Right lobe of liver (tissue), 6 donors: ENCODE measurements at regions not wholly inside any gene's neighbourhood (a gene's known extent, or its start where the extent isn't known, plus 50 kb on each side); places are given as distances from the start of the nearest gene placed in this dataset.

Source experiments
- ATAC-seq, 4 donors: fragments of 200-7000 bp; cut with Tn5 transposase; one replicate each; pipeline ENCODE4 v1.9.1; 2020; ENCODE audit warnings: mild to moderate bottlenecking in 4 of 4, moderate library complexity in 4 of 4
- DNase-seq, 3 donors: peaks; one replicate each; pipeline ENCODE4 v3.0.0-alpha.2; 2020
- H3K27ac ChIP-seq, 3 donors: fragments of 200-600 bp; one replicate each; pipeline ENCODE4 v1.8.0; 2022
- H3K27me3 ChIP-seq, 2 donors: fragments of 200-600 bp; one replicate each; pipeline ENCODE4 v1.8.0; 2022
- H3K36me3 ChIP-seq, 4 donors: fragments of 200-600 bp; sonication (generic) in 1 of 4; one replicate each; pipeline versions ENCODE4 v1.5.1 to v1.8.0; 2017 to 2022; ENCODE audit warnings: control low read depth in 1 of 4
- H3K4me1 ChIP-seq, 4 donors: fragments of 200-600 bp; sonication (generic) in 1 of 4; one replicate each; pipeline versions ENCODE4 v1.5.1 to v1.8.0; 2017 to 2022; ENCODE audit warnings: control low read depth in 1 of 4
- H3K4me3 ChIP-seq, 3 donors: fragments of 200-600 bp; one replicate each; pipeline ENCODE4 v1.8.0; 2022
- H3K9me3 ChIP-seq, 4 donors: fragments of 200-600 bp; sonication (generic) in 1 of 4; one replicate each; pipeline versions ENCODE4 v1.5.1 to v1.8.0; 2017 to 2022; ENCODE audit warnings: control low read depth in 1 of 4
- CTCF ChIP-seq, 4 donors: fragments of 200-600 bp in 3 of 4; fragments of 450-650 bp in 1 of 4; IDR thresholded peaks; one replicate each; pipeline versions ENCODE4 v1.5.1 to v1.8.0; 2016 to 2022; ENCODE audit warnings: antibody characterized with exemption in 4 of 4, mild to moderate bottlenecking in 2 of 4
- POLR2A ChIP-seq: fragments of 450-650 bp; IDR thresholded peaks from one replicate; pipeline ENCODE4 v1.6.1; 2017; ENCODE audit warnings: antibody characterized with exemption, mild to moderate bottlenecking
- WGBS: methylation state at CpG from one replicate; pipeline ENCODE4 v1.1.6; 2018; ENCODE audit warnings: low coverage, low lambda C conversion rate; ENCODE audit not compliant: insufficient coverage; ENCODE audit errors: missing lambda C conversion rate; 5-methylcytosine and 5-hydroxymethylcytosine counted together
- intact Hi-C, 2 donors: fragments of 100-400 bp; cut with DNase I; formaldehyde crosslinking; loops; one replicate each; pipeline versions ENCODE4 v1.11.2 to v1.14.1; 2022
- donor health status: DM: no; HTN: yes; CAD: no.
- donor health status: DM: no; HTN: no; CAD: no.
- donor health status: DM: no; HTN: no; CAD: no.
- donor health status: DM: no; HTN: yes; CAD: no.
- donor health status: DM: no; HTN: yes; CAD: no.

- H3K36me3 ChIP-seq, result no peaks in the 10 kb centered on the region
- no peaks in the 10 kb centered on the region for H3K27me3 ChIP-seq
- H3K4me3 ChIP-seq, result no peak overlapping the region
- intact Hi-C loops, result no loop called here
- 44% methylated on average over 3 of the region's 3 CpGs for WGBS
- no peak overlapping the region for H3K27ac ChIP-seq
- H3K9me3 ChIP-seq, result no peaks in the 10 kb centered on the region
- ATAC-seq (no peak), DNase-seq (no peak)
- H3K4me1 ChIP-seq, result no peaks in the 10 kb centered on the region
- no peak for TF ChIP-seq POLR2A
- no peak for TF ChIP-seq CTCF (IDR thresholded peaks at IDR 0.05)
Observed at GRCh38 chr4:180564026-180564425, 1679.2 kb upstream of the TENM3 start.

- H3K27ac ChIP-seq, result no peak overlapping the region
- 57% methylated on average over 5 of the region's 5 CpGs for WGBS
- intact Hi-C loops, result no loop called here
- H3K9me3 ChIP-seq, result no peaks in the 10 kb centered on the region
- no peaks in the 10 kb centered on the region for H3K36me3 ChIP-seq
- ATAC-seq, result no peak
- TF ChIP-seq POLR2A (no peak), CTCF (IDR thresholded peaks at IDR 0.05) (no peak)
- no peaks in the 10 kb centered on the region for H3K4me1 ChIP-seq
- DNase-seq, result no peak
- no peak overlapping the region for H3K4me3 ChIP-seq
- no peaks in the 10 kb centered on the region for H3K27me3 ChIP-seq
Observed at GRCh38 chr4:180564448-180564847, 1678.8 kb upstream of the TENM3 start.

- H3K4me3 ChIP-seq, result no peak overlapping the region
- no peak for TF ChIP-seq POLR2A
- TF ChIP-seq CTCF (IDR thresholded peaks at IDR 0.05), result no peak
- ATAC-seq (peak in 1 of 4 donors; percentile 36), DNase-seq (no peak)
- H3K36me3 ChIP-seq, result no peaks in the 10 kb centered on the region
- 63% methylated on average over 2 of the region's 2 CpGs for WGBS
- H3K27me3 ChIP-seq, result no peaks in the 10 kb centered on the region
- intact Hi-C loops, result no loop called here
- H3K4me1 ChIP-seq, result no peaks in the 10 kb centered on the region
- H3K9me3 ChIP-seq, result no peaks in the 10 kb centered on the region
- no peak overlapping the region for H3K27ac ChIP-seq
Observed at GRCh38 chr4:180565856-180566431, 1677.3 kb upstream of the TENM3 start.

- Histone ChIP-seq H3K4me3 (no peak overlapping the region), H3K27me3 (no peaks in the 10 kb centered on the region), H3K4me1 (no peaks in the 10 kb centered on the region), H3K27ac (no peak overlapping the region), H3K9me3 (no peaks in the 10 kb centered on the region), H3K36me3 (no peaks in the 10 kb centered on the region)
- ATAC-seq (peak in 1 of 4 donors; percentile 10), DNase-seq (no peak)
- TF ChIP-seq CTCF (IDR thresholded peaks at IDR 0.05) (no peak), POLR2A (no peak)
- WGBS, result 97% methylated on average over 2 of the region's 2 CpGs
- intact Hi-C loops, result no loop called here
Observed at GRCh38 chr4:180566492-180566891, 1676.7 kb upstream of the TENM3 start.

- Histone ChIP-seq H3K27ac (no peak overlapping the region), H3K4me3 (no peak overlapping the region), H3K9me3 (no peaks in the 10 kb centered on the region), H3K36me3 (no peaks in the 10 kb centered on the region), H3K4me1 (no peaks in the 10 kb centered on the region), H3K27me3 (no peaks in the 10 kb centered on the region)
- DNase-seq (no peak), ATAC-seq (no peak)
- WGBS, result 74% methylated on average over 7 of the region's 7 CpGs
- TF ChIP-seq CTCF (IDR thresholded peaks at IDR 0.05), result no peak
- no peak for TF ChIP-seq POLR2A
- intact Hi-C loops, result no loop called here
Observed at GRCh38 chr4:180567080-180567479, 1676.1 kb upstream of the TENM3 start.
